Right kidney (tissue), 1 donor: ENCODE measurements at regions not wholly inside any gene's neighbourhood (a gene's known extent, or its start where the extent isn't known, plus 50 kb on each side); places are given as distances from the start of the nearest gene placed in this dataset.

ENCODE experiments used
- DNase-seq: peaks from one replicate; pipeline ENCODE4 v3.0.0-alpha.2; 2016

DNA sequence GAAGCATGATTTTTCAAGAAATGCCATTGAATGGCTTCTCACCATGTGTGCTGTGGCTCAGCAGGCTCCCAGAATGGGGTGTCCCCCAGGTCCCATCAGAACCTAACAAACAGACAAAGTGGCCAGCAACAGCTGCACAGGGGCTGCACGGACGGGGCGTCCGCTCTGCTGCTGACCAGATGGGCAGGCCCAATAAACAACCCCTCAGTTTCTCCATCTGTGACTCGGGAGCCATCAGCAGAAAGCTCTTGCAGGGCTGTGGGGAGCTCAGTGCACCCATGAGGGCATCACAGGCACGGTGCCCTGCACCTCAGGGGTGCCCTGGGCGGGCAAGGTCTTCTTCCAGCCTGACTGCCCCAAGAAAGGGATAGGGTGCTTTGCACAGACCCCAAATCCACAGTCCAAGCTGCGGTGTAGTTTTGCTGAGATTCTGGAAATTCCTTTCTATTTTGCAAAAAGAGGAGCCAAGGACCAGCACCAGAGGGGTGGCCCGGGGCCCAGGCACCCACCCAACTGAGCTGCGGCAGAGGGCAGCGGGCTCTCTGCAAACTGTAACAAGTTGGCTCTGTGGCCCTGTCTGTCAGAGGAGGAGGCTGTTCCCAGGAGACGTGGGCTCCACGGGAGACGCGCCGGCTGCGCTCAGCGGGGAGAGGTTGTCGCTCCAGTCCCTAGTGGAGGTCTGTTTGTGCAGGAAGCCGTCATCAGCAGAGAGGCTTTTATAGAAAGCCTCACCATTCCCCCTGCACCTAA lies 138.7 kb upstream of the PPP1R26 start:
- DNase-seq, result no peak

DNA sequence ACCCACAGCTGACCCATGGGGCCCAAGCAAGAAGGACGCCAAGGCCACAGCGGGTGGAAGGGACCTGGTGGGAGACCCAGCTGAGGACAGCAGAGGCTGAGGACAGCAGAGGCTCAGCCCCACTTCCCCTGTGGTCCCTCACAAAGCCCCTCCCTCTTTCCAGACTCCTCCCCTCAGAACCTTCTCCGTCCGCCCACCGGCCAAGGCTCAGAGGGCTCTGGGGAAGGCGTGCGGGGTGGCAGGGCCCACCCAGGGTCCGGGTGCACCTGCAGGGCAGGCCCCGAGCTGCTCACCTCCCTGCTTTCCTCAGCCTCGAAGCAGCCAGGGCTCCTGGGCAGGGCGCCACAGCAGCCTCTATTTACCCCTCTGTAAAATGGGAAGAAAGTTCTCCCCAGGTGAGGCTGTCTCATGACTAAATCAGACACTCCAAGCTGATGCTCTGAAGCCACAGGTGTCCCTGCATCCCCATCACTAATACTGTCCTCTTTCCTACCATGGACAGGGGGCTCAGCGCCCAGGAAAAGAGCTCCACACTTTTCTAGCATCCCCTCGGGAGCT lies 137.9 kb upstream of the PPP1R26 start:
- DNase-seq, result no peak

DNA sequence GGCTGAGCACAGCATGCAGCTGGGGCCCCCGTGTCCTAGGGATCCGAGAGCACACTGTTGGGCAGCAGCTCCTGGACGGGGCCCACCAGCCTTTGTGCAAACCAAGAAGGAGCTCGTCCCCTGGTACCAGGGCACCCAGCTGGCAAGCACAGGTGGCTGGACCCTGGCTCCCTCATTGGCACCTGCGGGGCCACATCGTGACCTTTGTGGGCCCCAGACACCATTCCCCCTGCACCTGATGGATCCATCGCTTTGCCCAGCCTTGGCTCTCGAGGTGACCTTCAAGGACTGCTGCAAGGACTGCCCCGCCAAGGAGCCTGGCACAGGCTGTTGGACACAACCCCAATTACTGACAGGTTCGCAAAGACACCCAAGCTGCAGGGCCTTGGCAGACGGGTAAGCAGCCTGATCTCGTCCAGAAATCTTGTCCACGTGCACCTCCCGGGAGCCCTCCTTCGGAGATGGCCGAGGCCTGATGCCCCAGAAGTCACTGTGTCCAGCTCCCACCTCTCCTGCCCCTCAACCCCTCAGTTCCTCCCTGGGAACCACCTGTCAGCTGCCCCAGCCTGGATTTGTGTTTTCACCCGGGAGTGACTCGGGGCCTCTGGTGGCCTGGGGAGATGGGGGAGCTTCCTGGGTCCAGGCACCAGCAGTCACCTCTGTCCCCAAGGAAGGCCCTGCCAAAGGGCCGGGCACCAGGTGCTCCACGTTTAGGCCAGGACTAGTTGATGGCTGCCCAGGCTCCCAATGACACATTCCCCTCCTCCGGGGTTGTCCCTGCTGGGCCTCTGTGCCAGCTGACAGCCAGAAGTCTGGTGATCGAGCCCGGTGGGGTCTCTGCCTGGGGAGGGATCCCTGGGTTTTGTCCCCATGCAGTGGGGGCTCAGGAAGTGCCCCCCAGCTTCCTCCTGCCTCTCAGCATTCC lies 137.1 kb upstream of the PPP1R26 start:
- no peak for DNase-seq

DNA sequence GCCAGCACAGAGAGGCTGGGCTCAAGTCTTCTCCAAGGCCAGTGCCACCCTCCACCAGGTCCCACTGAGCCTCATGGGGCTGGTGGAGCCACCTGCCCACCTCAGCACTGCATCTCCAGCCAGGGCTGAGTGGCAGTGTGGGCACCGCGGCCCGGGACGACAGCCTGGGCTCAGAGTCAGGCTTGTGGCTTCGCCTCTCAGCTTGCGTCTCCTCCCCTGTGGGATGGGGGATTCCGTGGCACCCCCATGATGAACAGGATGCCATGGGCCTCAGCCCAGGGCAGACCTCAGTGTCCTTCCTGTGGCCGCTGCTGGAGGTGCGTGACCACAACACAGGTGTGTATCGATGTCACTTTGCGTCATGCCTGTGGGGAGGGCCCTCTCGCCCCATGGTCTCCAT lies 136.4 kb upstream of the PPP1R26 start:
- DNase-seq, result no peak

DNA sequence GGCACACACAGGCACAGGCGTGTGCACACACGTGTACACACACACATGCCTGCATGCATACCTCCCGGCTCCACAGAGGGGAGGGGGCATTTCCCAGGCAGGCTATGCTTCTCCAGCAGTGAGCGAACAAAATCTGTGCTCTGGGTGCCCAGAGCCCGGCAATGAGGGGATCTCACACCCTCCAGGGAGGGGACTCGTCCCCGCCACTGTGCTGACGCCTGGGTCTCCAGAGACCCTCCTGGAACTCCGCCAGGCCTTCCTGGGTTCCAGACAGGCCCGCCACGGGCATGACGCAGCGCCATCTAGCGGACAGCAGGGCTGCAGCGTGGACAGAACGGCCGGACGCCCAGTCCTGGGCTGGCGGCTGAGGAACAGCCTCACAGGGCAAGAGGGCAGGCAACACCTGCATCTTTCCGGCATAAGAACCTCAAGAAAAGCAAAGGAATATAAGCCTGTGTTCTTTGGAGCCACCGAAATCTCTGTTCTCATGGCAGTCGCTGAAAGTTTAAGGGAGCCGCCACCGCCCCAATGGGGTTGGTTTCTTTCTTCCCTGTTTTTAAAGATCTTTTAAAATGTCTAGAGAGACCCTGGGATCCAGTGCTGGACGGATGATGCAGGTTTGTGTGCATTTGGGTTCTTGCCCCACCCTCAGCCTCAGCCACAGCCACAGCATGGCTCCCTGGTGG lies 135.6 kb upstream of the PPP1R26 start:
- peak; percentile 71 for DNase-seq

DNA sequence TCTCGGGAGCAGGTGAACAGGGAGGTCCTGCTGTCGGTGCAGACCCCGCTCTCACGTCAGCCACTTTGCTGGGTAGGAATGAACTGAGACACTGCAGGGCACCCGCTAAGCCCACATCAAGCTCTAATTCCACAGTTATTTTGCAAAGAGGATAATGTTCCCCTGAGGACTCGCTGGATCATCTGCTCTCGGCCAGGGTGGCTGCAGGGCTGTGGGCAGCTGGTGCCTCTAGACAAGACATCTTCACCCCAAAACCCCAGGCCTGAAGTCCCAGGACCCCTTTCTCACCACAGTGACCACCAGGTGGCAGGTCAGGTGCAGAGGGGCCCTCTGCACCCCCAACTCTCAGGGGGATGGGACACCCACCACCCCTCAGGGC lies 135.1 kb upstream of the PPP1R26 start:
- no peak for DNase-seq

DNA sequence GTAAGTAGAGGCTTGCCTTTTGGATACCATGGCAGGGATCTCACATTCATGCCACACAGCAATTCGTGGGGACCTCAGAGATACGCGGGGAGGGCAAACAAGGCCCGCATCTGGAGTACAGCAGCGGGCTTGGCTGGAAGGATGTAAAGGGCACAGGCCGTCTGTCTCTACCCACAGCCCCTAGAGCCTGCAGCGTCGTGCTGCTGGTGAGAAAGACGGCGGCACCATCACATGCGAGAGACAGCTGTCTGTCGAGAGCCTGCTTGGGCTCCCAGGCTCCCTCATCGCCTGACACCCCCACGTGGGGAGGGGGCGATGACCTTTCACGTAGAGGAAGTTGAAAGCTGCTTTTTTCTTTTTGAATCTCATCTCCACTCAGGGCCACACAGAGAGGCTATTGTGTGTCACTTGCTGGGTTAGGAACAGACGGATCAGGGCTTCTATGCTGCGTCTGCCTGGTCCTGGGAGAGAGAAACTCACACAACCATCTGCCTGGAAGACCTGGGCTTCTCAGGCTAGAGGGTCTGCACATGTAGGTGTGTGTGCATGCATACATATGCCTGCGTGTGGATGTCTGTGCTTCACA lies 134.6 kb upstream of the PPP1R26 start:
- DNase-seq, result no peak

DNA sequence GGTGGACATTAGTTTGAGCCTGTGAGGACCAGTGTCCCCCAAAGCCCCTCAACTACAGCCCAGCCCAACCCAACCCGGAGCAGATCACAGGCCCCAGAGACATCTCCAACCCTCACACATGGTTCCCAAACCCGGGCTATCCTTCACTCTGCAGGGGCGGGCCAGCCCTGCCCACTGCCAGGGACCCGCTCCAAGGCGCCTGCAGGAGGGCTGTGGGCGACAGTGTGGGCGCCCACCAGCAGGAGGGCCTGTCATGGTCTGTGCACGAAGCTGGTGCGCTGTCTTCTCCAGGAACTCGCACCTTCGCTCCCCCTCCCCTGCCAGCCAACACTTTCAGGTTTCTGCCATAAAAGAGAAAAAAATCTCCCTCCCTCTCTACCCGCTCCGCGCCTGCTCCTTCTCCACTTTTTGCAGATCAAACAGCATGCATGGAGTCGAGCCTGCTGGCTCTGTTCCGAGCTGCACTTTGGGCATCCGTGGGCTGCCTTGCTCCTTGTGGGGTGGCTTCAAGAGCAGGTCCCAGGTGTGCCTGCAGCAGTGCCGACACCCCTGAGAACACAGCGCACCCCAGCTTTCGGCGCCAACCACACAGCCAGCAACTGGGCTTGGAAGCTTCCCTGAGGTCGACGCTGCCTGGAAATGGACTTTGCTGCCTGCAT lies 133.7 kb upstream of the PPP1R26 start:
- DNase-seq, result no peak

DNA sequence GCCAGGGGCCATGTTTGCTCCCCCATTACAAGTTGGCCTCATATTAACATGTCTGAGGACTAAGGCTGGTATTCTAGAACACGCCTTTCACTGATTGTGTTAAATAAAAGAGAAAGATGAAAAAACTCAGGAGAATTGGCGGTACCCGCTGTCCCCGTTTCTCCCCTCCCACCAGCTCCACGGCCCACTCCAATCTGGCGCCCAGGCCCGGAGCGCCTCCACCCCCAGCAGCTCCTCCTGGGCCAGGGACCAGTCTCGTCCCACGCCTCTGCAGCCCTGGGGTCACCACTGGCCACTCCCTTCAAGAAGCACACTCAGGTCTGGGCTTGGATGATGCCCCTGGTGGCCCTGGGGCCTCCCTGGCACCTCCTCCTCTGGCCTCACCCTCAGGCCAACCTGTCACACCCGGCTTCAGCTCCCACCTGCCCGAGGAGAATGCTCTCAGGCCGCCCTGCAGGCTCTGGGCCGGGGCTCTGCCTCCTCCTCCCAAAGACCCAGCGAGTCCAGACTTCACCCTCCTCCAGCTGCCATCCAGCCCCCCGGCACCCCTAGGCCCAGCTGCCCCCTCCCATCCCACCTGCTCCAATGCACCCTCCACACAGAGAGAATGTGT lies 133.0 kb upstream of the PPP1R26 start:
- no peak for DNase-seq

DNA sequence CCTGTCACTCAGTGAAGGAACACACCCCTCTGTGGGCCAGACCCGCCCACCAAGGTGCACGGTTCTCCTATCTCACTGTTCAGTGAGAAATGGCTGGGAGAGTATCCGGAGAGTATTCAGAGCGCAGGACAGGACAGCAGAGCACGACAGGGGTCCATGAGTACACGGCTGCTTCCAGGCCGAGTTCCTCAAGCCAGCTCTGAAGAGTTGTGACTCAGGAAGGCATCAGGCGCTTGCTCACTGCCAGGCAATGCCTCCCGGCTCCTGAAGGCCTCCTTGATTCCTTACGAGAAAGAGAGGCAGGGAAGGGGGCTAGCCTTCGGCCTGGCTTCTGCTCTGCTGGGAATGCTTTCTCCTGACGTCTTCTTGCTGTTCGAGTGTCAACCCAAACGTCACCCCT lies 132.1 kb upstream of the PPP1R26 start:
- DNase-seq, result no peak

DNA sequence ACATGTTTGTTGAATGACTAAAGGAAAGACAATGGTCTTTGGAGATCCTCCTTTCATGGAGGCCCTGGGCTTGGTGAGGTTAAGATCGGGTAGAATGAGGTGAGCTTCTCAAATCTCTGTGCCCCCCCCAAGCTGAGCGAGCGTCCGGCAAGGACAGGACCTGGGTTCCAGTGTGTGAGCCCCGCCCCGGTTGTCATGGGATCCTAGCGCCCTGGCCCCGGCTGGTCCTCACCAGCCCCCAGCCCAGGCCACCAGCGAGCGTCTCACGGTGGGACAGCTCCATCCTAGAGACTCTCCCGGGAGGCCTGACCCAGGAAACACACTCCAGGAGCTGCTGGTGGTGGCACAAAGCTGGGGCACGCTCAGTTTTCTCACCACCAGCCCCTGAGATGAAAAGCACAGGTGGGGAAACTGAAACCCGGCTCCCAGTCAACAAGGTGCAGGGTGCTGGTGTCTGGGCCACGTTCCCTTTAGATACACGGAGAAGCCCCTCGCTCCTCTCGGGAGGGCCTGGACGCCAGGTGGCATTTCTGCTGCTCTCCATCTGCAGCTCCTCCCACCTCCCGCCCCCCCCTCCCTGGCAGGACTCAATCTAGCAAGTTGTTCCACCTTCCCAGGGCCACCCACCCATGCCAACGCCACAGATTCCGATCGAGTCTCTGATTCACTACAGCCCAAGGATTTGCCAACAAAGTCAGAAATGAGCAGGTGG lies 131.3 kb upstream of the PPP1R26 start:
- no peak for DNase-seq

DNA sequence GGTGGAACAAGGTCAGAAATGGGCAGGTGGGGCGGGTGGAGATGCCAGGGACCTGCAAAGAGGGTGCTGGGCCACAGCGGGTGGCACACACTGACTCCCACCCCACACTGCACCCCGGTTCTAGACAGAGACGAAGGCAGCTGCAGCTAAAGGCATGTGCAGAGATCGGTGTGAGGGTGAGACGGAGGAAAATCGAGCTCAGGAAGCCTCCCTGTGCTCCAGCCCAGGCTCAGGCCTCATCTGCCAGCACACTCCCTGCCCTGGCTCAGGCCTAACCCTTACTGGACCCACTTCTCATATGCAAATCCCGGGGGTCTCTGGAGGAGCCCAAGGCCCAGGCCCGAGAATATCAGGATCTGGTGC lies 130.8 kb upstream of the PPP1R26 start:
- DNase-seq, result no peak

DNA sequence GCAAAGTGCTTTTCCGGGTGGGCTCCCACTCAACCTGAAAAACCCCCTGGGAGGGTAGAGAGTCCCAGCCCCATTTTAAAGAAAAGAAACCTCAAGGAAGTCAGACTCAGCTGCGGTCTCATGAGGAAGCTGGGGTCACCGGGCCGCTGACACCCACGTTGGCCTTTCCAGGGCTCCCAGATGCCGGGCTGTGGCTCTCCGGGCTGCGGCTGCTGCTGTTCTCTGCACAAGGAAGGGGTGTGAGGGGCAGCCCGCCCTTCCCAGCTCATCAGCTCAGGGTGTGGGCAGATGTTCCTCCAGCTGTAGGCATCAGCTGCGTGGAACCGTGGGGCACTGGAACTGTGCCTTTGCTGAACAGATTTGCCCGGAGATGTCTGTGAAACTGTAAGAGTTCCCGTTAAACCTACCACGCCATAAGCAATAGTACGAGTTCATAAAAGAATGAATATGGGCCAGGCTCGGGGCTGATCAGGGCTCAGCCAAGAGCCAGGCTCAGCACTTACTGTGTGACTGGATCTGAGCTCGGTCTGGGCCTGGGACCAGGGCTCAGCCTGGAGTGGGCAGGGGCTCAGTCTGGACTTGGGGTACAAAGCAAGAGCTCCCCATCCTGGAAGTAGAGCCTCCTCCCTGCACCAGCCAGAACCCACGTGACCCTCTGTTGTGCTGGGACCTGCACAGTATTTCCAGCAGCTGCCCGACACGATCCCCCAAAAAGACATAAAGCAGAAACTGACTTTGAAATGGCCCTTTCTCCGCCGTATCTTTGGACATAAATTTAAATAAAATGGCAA lies 130.2 kb upstream of the PPP1R26 start:
- DNase-seq, result no peak

DNA sequence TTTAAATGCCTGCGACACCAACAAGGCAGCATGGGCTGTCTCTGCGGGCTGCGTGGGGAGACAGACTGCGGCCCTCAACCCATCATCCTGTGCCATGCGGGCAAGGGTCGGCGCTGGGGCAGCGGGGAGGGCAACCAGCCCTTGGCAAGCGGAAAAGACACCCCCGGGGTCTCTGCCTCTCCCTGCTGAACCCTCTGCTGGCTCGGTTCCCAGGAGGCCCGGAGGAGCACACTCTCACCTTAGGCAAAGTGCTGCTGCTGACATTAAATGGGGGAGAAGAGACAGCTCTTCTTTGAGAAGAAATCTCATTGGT lies 129.6 kb upstream of the PPP1R26 start:
- no peak for DNase-seq

DNA sequence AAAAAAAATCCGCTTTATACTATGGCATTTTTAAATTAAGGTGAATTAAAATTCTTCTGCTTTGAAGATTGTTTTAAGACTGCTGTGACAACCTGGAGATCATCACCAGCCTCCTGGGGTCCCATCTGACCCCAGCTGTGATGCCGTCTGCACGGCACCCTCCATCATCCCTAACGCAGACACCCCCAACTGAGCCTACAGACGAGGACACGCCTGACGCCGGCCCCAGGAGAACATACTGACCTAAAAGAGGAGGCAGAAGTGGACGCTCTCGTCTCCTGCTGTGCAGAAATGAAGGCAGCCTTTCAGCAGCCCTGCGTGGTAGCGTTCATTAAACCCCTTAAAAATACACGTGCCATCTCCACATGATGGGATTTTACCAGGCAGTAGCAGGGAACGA lies 125.6 kb upstream of the PPP1R26 start:
- no peak for DNase-seq

DNA sequence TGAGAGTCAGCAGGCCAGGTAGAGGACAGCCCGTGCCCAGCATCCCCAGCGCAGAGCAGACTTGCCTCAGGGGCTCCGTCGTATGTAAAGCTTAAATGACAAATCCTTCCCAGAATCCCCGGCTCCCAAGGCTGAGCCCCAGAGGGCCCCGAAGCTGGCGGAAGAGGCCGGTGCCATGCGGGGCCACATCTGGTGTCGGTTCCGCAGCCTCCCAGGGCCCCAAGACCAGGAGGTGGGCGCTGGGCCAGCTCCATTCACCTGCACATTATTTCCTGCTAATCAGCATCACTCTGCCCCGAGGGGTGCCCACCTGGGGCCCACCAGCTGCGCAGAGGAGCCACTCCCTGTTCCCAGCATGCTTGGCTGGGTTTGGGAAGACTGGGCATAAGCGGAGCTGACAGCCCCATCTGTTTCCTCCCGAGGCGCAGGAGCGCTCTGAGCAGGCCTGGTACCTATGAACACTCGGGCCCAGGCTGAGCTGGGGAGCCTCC lies 124.0 kb upstream of the PPP1R26 start:
- no peak for DNase-seq

DNA sequence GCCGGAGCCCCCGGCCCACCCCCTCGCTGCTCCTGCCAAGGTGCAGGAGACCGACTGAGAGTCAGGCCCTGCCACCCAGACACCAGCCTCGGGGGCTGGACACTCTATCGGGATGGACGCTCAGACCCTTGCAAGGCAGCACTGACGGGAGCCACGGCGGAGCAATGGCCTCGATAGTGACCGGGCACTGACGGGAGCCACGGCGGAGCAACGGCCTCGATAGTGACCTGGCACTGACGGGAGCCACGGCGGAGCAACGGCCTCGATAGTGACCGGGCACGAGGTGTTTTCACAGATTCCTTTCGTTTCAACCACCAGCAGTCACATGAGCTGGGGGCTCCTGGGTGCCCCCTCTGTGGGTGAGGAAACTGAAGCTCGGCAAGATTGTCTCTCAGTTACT lies 123.6 kb upstream of the PPP1R26 start:
- no peak for DNase-seq

DNA sequence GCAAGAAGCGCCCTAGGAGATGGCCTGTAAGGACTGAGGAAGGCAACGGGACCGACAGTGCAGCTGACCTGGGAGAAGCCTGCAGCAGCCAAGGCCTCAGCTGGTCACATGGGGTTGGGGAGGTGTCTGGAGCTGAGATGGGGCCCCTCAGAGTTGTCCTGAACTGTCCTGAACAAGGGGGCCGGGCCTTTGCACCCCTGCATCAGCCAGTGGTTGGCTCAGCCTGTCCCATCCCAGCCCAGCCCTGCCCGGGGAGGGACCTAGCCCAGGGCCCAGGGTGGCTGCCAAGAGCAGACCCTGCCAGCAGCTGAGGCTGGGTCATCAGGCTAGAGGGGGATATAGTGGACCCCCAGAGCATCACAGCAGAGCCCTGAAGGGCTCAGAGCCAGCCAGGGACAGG lies 122.8 kb upstream of the PPP1R26 start:
- DNase-seq, result no peak

DNA sequence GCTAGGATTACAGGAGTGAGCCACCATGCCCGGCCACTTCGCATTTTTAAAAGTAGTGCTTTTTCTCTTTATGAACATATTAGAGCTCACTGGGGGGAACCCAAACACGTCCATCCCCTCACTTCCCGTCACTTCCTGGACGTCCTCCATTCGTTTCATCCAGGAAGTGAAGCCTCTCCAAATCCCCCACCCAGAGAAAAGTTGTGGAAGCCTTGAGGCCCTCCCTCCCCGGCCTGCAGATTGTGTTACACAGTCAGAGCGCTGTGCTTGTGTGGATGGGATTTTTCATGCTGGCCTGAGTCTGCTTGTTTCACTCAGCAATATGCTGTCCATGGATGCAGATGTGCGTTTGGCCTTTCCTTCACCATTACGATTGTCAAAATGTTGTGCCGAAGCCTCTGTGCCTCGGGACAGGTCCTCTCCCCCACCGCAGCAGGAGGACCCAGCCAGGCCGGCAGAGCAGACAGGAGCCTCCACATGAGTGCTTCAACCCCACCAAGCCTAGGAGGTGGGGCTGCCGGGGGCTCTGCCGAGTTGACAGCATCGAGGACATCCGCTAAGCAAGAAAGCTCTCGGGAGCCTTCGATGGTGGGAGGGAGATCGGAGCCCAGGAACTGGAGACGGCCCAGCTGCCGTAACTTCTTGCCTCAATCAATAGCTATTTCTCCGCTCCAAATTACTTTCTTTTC lies 121.6 kb upstream of the PPP1R26 start:
- DNase-seq, result no peak
